Renal pelvis (tissue), 1 donor: ENCODE measurements at regions not wholly inside any gene's neighbourhood (a gene's known extent, or its start where the extent isn't known, plus 50 kb on each side); places are given as distances from the start of the nearest gene placed in this dataset.

Source experiments
- DNase-seq: peaks from one replicate; pipeline ENCODE4 v3.0.0-alpha.2; 2013

DNA sequence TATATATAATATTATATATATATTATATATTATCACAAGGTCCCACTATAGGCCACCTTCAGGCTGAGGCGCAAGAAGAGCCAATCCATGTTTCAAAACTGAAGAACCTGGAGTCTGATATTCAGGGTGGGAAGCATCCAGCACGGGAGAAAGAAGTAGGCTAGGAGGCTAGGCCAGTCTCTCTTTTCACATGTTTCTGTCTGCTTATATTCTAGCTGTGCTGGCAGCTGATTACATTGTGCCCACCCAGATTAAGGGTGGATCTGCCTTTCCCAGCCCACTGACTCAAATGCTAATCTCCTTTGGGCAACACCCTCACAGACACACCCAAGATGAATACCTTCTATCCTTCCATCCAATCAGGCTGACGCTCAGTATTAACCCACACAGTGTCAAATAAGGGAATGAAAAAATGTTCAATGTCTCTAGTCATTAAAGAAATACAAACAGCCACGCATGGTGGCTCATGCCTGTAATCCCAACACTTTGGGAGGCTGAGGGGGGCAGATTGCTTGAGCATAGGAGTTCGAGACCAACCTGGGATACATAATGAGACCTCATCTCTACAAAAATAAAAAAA, 135.4 kb upstream of the PCBD1 start:
- DNase-seq: no peak

DNA sequence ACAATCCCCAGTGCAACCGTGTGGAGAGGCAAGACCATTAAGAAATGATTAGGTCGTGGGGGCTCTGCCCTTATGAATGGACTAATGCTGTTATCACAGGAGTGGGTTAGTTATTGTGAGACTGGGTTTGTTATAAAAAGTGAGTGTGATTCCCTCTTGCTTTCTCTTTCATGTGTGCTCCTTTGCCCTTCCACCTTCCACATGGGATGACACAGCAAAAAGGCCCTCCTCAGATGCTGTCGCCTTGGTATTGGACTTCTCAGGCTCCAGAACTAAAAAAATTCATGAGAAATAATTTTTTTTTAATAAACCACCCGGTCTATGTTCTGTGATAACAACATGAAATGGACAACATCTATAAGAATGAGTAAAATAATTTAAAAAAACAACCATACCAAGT, 136.1 kb upstream of the PCBD1 start:
- DNase-seq: no peak

DNA sequence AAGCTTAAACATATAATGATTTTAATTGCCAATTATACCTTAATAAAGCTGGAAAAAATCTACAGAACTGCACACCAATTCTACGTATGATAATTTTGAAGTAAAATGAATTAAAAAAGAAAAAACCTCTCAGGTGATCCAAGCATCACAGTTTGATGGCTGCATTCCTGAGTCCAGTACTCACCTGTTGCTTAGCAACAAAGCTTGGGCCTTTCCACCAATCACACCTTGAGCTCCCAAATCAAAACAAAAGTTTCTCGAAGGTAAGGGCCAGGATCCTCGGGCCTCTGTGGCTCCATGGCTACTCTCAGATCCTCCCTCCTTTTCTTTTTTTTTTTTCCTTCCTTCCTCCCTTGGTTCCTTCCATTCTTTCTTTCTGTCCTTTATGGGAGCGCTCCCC, 137.2 kb upstream of the PCBD1 start:
- DNase-seq: no peak

DNA sequence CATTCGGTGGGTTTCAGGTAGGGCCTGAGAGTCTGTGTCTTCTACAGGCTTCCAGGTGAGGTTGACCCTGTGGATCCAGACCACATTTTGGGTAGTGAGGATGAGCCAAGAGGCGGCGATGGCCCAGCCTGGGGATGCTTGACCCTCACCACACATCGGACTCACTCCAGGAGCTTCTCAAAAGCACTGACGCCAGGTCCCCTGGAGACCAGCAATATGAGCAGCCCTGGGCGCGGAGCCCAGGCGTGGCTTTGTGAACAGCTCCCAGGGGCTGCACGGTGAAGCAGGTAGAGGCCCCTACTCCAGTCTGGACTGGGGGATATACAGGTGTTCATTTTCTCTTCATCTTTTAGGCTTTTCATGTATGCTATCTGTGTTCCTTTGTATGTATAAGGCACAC, 139.7 kb upstream of the PCBD1 start:
- DNase-seq: no peak

DNA sequence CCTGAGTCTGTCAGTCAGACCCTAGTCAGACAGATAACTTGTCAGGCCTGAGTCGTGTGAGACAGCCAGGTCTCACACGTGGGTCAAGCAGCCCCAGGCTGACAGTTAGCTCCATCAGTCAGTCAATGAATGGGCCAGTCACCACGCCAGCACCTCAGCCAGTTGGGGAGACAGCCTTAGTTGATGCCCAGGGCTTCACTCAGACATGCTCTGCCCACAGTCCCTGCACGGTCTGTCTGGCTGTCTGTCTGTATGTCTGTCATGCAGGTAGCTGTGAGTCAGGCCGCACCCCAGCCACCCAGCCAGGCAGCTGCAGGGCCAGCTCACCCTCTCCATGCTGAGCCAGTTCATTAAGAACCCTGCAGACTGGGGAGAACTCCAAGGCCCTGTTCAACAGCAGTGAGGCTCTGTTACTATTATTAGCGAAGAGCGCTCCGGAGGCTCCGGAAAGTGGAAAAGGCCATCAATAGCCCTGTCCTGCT, 141.1 kb upstream of the PCBD1 start:
- DNase-seq: no peak

DNA sequence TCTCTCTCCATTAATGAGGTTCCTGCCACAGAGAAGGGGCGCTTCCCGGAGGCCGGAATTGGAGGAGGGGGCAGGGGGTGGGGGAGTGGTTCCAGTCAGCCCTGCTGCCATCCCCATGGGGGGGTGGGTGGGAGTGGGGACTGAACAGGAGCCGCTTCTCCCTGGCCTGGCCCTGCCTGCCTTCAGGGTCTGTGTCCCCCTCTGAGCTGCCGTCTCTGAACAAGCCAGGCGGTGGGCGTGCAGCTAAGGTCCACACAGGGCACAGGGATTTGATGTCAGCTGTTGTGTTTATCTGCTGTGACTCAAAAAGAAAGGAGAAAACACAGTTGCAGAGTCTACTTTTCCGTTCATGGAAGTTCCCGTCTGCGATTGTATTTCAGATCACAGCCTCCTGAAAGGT, 141.5 kb upstream of the PCBD1 start:
- no peak for DNase-seq

DNA sequence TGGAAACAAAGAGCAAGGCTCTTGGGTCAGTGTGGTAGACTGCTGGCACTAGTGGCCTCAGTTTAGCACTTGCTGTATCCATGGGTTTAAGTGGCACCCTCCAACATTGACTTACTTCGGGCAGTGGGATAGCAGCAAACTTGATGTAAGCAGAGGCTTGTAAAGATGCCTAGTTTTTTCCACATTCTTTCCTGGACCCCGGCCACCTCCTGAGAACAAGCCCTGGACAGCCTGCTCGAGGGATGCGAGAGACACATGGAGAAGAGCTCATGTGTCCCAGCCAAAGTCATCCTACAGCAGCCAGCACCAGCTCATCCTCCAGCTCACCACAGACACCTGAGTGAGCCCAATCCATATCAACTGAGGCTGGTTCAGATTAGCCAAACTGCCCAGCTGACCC, 142.7 kb upstream of the PCBD1 start:
- no peak for DNase-seq

DNA sequence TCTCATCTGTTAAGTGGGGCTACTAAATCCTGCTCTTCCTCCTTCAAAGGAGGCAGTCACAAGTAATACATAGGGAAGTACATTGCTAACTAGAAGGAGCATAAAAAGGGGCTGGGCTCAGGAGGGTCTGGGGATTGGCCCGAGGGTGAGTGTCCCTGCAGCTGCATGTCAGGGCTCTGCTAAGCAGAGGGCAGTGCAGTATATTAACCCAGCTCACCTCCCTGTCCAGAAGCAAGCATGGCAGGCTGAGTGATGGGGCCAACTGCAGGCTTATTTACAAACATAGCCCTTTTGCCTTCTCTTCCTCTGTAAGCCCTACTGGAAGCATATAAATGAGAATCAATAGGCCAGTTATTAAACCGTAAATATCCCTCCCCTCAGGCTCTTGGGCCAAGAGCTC, 143.2 kb upstream of the PCBD1 start:
- DNase-seq: no peak

DNA sequence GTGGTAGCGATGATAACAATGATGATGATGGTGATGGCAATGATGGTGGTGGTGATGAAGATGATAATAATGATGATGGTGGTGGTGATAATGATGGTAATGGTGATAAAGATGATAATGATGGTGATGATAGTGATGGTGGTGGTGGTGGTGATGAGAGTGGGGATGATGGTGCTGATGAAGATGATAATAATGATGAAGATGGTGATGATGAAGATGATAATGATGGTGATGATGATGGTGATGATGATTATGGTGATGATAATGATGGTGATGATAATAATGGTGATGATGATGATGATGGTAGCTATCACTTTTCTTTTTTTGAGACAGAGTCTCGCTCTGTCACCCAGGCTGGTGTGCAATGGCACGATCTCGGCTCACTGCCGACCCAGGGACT, 144.5 kb upstream of the PCBD1 start:
- DNase-seq: no peak

DNA sequence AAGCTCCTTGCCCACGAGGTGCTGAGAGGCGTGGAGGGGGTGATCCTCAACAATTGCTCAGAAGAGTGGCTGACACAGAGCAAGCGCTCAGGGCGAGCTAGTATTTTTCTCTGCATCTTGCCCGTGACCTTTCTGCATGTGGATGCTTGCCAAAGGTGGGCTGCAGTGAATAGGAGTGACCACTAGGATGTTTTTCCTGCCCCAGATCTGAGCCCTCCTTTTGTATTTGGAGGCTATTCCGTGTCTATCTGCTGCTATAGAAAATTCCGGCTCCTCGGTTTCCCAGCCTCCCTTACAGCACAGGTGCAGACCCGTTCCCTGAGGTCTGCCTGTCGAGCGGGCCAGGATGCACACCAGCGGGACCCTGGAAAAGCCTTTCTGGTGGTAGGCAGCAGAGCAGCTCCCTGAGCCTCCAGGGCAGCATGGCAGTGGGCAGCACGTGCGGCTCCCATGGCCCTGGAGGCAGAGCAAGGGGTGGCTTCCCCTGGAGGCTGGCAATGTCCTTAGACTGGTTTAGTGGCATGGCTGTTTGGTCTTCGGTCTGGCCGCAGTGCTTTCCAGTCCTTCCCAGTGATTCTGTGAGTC, 145.1 kb upstream of the PCBD1 start:
- DNase-seq: no peak

DNA sequence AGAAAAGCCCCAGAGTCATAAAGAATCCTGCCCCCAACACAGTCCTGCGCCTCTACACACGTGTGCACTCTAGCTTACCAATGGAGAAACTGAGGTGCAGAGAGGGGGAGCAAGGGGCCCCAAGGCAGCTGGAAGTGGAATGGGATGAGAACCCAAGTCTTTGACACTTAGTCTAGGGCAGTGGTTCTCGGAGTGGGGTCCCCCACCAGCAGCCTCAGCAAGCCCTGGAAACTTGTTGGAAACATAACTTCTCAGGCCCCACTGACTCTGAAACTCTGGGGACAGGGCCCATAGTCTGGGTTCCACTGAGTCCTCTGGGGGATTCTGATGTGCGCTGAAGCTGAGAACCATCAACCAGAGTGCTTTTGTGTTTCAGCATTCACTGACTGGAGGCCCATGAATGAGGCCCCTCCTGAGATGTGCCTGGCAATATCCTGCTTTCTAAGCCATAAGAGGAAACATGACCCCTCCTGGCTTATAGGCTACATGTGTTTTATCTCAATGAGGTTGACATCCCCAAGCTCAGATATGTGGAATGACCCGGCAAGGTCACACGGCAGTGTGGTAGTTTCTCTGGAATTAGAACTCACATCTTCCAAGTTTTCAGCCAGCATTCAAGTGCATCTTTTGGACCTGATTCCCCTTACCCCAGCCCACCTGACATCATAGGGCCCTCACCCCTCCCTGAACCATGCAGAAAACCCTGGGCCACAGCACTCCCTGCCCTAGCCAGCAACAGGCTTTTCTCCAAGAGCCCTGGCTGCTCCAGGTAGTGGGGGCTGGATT, 147.3 kb upstream of the PCBD1 start:
- DNase-seq: peak; percentile 69

DNA sequence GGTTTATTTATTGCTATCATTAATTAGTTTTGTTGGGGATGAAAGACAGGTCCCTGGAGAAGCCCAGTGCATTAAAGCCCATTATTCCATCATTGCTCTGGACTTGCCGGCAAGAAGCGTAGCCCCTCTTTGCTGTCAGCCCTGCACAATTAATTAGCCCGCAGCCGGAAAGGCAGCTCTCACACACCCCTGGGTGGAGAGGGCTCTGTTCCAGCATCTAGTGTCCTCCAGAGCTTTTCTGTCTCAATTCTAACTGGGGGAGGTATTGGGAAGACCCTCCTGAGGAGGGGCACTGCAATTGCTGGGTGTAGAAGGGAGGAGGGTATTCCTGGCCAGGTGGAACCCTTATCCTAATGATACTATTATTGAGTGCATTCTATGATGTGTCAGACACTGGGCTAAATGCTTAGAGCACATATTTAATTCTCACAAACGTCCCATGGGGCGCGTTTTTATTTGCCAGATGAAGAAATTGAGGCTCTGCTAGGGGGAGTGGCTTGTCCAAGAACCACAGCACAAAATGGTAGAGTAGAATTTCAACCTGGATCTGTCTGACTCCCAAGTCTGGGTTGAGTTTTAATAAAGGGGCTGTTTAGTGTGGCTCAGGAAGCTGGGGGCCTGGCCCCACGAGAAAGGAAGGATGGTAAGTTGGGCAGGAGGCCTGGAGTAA, 148.1 kb upstream of the PCBD1 start:
- peak; percentile 38 for DNase-seq

DNA sequence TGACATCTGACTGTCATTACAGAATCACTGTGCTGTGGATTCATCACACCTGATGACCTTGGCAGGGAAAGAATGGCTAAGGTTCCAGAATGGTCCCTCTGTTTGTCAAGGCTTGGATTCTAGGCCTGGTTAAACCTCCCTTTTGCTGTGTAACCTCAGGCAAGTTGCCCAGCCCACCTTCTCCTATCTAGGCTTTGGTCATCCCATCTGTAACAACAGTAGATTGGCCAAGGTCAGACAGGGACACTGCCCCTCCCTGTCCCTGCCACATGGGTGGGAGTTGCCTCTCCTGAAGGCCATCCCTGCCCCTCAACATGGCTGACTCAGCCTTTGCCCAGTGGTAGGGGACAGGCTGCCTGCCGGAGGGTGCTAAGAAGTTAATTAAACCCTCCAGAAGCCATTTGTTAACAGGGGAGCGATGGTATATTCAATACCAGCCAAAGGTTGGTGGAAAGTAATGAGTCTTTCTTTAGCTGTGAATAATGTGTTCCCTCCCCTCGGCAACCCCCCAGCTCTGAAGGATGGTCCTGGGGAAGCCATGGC, 149.8 kb upstream of the PCBD1 start:
- no peak for DNase-seq

DNA sequence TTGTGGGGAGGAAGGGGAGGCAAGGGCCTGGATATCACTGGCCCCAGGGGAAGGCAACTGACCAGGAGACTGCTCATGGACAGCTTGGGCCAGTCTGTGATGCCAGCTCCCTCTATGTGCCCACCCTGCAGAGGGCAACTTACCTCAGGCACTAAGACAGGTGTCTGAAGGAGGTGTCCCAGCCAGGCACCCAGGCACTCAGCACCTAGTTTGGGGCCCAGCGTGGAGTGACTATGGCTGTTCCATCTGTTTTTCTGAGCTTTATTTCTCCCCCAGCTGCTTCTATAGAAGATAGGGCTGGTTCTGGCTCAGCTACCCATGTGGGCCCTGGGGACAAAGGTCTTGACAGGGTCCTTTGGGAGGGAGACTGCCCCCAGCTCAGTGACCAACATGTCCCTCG, 150.6 kb upstream of the PCBD1 start:
- no peak for DNase-seq

DNA sequence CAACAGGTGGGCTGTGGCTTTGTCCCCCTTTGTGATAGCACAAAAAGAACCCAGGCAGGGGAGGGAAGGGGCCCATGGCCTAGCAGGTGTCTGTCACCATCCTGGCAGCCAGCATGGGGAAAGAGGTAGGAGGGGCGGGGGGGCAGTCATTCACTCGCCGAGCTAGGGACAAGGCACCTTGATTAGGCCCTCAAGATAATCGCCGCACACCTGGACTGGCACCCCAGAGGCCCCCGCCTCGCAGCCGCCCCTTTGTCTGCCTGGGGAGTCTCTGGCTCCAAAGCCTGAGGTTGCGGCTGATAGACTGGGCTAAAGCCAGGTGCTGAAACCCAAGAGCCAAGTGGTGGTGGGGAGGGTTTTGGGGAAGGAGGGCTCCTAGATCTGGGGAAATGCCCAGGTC, 151.2 kb upstream of the PCBD1 start:
- no peak for DNase-seq

DNA sequence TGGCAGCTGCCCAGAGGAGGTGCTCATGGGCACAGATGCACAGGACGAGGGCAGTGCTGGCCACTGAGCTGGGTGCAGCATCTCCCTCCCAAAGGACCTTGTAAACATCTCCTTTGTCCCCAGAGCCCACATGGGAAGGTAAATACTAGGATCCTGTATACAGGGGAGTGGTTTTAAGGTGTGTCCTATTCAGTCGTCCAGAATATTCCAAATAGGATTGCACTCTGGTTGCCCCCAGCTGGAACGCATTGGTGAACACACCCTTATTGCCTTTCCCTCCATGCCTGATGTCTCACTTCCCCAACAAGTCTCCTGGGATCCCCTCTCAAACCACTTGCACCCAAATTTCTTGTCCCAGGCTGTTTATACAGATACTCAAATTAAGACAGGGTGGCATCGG, 152.0 kb upstream of the PCBD1 start:
- no peak for DNase-seq

DNA sequence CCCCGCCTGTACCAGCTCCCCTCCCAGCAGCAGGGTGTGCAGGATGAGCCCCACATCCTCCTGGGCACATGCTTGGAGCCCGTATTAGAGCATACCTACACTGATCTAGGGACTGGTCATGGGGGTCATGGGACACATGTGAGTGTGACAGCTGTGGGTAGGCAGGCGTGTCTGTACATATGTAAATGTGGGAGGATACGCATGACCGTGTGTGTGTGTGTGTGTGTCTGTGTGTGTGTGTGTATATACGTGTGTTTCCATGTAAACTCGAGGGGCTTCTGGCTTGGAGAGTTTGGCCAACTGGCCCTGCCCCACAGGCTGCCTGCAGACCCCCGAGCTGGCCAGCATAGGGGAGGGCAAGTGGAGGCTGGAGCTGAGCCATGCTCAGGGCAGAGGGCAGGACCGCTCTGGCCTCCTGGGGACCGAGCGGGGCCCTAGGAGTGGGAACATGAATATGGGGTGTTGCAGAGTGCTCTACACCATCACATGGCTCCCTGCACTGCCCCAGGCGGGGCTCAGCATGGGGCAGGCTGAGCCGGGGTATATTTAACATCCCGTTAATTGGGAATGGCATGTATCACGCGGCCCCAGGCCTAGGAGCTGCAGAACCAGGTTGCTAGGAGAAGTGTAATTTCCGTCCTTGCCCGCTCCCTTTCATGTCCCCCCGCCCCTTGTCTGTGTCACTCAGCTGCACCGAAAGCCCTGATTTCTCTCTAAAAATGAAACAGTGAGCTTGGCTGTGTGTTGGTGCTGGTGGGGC, 152.7 kb upstream of the PCBD1 start:
- no peak for DNase-seq

DNA sequence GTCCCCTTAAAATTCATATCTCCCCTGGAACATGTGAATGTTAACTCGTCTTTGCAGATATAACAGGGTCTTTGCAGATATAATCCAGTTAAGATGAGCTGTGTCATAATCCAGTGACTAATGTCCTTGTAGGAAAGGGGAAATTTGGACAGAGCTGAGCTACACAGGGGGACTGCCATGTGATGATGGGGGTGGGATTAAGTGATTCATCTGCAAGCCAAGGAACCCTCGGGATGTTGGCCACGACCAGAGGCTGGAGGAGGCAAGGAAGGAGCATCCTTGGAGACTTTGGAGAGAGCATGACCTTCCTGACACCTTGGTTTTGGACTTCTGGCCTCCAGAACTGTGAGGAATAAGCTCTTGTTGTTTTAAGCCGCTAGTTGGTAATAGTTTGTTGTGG, 153.9 kb upstream of the PCBD1 start:
- no peak for DNase-seq

DNA sequence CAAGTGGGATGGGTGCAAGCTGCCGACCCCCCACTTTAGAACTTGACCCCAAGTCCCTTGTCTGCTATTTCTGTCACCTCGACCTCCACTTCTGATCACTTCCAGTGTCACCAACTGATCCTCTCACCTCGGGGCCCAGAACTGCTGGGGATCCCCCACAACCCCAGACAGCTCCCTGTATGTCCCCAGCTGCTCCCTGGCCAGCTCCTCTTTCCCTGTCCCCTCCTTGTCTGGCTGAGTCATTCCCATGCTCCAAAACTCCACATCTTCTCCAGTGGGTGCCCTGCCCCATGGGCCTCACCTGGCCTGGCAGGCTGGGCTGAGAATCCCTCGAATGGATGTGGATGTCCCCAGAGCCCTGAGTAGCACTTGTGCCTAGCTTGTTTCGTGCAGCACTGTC, 154.3 kb upstream of the PCBD1 start:
- DNase-seq: no peak

DNA sequence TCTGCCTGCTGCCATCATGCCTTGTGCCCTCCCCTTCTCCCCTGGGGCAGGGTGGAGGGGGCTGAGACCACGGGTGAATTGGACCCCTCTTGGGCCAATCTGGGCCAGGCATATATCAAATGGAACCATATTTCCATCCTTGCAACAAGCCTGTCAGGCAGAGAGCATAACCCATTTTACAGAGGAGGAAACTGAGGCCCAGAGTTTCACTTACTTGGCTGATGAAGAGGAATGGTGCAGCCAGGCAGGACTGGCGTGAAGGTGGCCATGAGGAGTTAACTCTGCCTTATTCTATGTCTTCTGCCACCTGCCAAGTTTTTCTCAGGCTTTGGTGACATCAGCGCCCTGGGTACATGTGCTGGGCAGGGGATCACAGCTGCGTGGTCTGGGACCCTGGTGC, 155.5 kb upstream of the PCBD1 start:
- no peak for DNase-seq

DNA sequence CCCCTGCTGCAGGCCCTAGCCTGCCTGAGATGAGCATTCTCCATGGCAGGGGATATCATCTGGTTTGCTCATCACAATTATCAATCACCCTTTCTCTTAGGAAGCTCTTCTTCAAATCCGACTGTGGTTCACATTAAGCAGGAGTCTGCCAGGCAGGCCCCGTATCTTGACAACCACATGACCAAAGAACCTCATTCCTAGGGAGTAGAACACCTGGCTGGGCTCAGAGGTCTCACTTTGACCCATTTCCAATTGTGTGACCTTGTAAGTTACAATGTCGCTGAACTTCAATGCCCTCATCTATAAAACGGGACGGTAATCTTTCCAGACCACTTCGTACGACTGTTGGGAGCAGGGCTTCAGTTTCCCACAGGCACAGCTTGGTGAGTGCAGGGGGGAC, 156.4 kb upstream of the PCBD1 start:
- DNase-seq: no peak
